Smooth muscle cell (in vitro differentiated cells): ENCODE measurements at regions not wholly inside any gene's neighbourhood (a gene's known extent, or its start where the extent isn't known, plus 50 kb on each side); places are given as distances from the start of the nearest gene placed in this dataset.
A peak's percentile ranks its signal among the peaks of the same experiment; 100 is the strongest.

Source experiments
- DNase-seq: peaks from one replicate; lab custom pipeline; 2025; ENCODE audit not compliant: unreplicated experiment; lab: John Stamatoyannopoulos, UW
- H2AFZ ChIP-seq: fragments of 200-600 bp; sonication (generic); 2 replicates; pipeline ENCODE4 v1.6.0; 2016; ENCODE audit warnings: antibody characterized with exemption, low read depth, mild to moderate bottlenecking
- H3F3A ChIP-seq: fragments of 200-600 bp; sonication (generic); 2 replicates; pipeline ENCODE4 v1.6.0; 2017; ENCODE audit warnings: antibody characterized with exemption, low read depth
- H3K27ac ChIP-seq: fragments of 200-600 bp; sonication (generic); 2 replicates; pipeline ENCODE4 v1.5.1; 2016; ENCODE audit warnings: low read depth, mild to moderate bottlenecking
- H3K27me3 ChIP-seq: fragments of 200-600 bp; sonication (generic); 2 replicates; pipeline ENCODE4 v1.6.1; 2016; ENCODE audit warnings: low read depth, mild to moderate bottlenecking
- H3K36me3 ChIP-seq: fragments of 200-600 bp; sonication (generic); 2 replicates; pipeline ENCODE4 v1.5.1; 2016; ENCODE audit warnings: low read depth
- H3K4me1 ChIP-seq: fragments of 200-600 bp; sonication (generic); 2 replicates; pipeline ENCODE4 v1.5.1; 2016; ENCODE audit warnings: low read depth
- H3K4me2 ChIP-seq: fragments of 200-600 bp; sonication (generic); 2 replicates; pipeline ENCODE4 v1.6.0; 2016; ENCODE audit warnings: mild to moderate bottlenecking
- H3K4me3 ChIP-seq: fragments of 200-600 bp; sonication (generic); 2 replicates; pipeline ENCODE4 v1.5.1; 2016; ENCODE audit warnings: mild to moderate bottlenecking
- H3K79me2 ChIP-seq: fragments of 200-600 bp; sonication (generic); 2 replicates; pipeline ENCODE4 v1.6.0; 2016; ENCODE audit warnings: low read depth, mild to moderate bottlenecking
- H3K9ac ChIP-seq: fragments of 200-600 bp; sonication (generic); 2 replicates; pipeline ENCODE4 v1.6.0; 2016; ENCODE audit warnings: low read depth
- H3K9me3 ChIP-seq: fragments of 200-600 bp; sonication (generic); replicated peaks from 2 replicates; pipeline ENCODE4 v1.5.1; 2016; ENCODE audit warnings: low read depth
- H4K20me1 ChIP-seq: fragments of 200-600 bp; sonication (generic); 2 replicates; pipeline ENCODE4 v1.6.0; 2016; ENCODE audit warnings: low read depth
- CTCF ChIP-seq: fragments of 200-600 bp; sonication (generic); IDR thresholded peaks from 2 replicates; pipeline ENCODE4 v1.5.1; 2017; ENCODE audit warnings: borderline replicate concordance, mild to moderate bottlenecking, antibody characterized with exemption; ENCODE audit not compliant: insufficient read depth, poor library complexity, severe bottlenecking
- WGBS: methylation state at CpG from one replicate; pipeline ENCODE4 v1.1.7; 2016; ENCODE audit warnings: low lambda C conversion rate; 5-methylcytosine and 5-hydroxymethylcytosine counted together

- Histone ChIP-seq H3K36me3 (no peaks in the 10 kb centered on the region), H3K9ac (no peak overlapping the region), H3K27ac (peak overlapping the region; percentile 46), H3K4me2 (peak overlapping the region; percentile 51), H4K20me1 (no peaks in the 10 kb centered on the region), H3K4me1 (peaks cover 15% of the 10 kb centered on the region), H3K9me3 (no peaks in the 10 kb centered on the region), H3F3A (peaks cover 10% of the 10 kb centered on the region), H3K79me2 (no peaks in the 10 kb centered on the region), H2AFZ (no peak overlapping the region), H3K4me3 (no peak overlapping the region), H3K27me3 (no peaks in the 10 kb centered on the region)
- no peak for DNase-seq
- 32% methylated on average over 10 of the region's 10 CpGs for WGBS
- TF ChIP-seq CTCF: no peak
Observed at GRCh38 chr1:184296466-184297243, 90.2 kb upstream of the C1orf21 start.

- Histone ChIP-seq H4K20me1 (no peaks in the 10 kb centered on the region), H3F3A (peaks cover 10% of the 10 kb centered on the region), H3K4me2 (peak overlapping the region; percentile 51), H3K79me2 (no peaks in the 10 kb centered on the region), H3K27ac (no peak overlapping the region), H3K9ac (no peak overlapping the region), H3K4me3 (no peak overlapping the region), H3K27me3 (no peaks in the 10 kb centered on the region), H3K4me1 (peaks cover 15% of the 10 kb centered on the region), H3K9me3 (no peaks in the 10 kb centered on the region), H3K36me3 (no peaks in the 10 kb centered on the region), H2AFZ (no peak overlapping the region)
- TF ChIP-seq CTCF: no peak
- DNase-seq: no peak
- 89% methylated on average over 3 of the region's 3 CpGs for WGBS
Observed at GRCh38 chr1:184297244-184297750, 89.5 kb upstream of the C1orf21 start.

- no peak for TF ChIP-seq CTCF
- H3F3A ChIP-seq: peaks cover 10% of the 10 kb centered on the region
- H3K9me3 ChIP-seq: peaks cover 2% of the 10 kb centered on the region
- H3K4me2 ChIP-seq: peak overlapping the region; percentile 36
- no peak overlapping the region for H2AFZ ChIP-seq
- H3K36me3 ChIP-seq: no peaks in the 10 kb centered on the region
- H4K20me1 ChIP-seq: no peaks in the 10 kb centered on the region
- DNase-seq: no peak
- no peak overlapping the region for H3K4me3 ChIP-seq
- H3K27ac ChIP-seq: peak overlapping the region; percentile 3
- peaks cover 15% of the 10 kb centered on the region for H3K4me1 ChIP-seq
- 67% methylated on average over 6 of the region's 6 CpGs for WGBS
- H3K79me2 ChIP-seq: no peaks in the 10 kb centered on the region
- H3K27me3 ChIP-seq: no peaks in the 10 kb centered on the region
- no peak overlapping the region for H3K9ac ChIP-seq
Observed at GRCh38 chr1:184298440-184299405, 88.1 kb upstream of the C1orf21 start.
